Endothelial cell (in vitro differentiated cells): ENCODE measurements at regions not wholly inside any gene's neighbourhood (a gene's known extent, or its start where the extent isn't known, plus 50 kb on each side); places are given as distances from the start of the nearest gene placed in this dataset.

Source experiments
- DNase-seq: peaks from one replicate; pipeline ENCODE4 v3.0.0; 2021; ENCODE audit warnings: low spot score
- H3K27ac Mint-ChIP-seq: one replicate; pipeline ENCODE4 v1.8.0; 2021; ENCODE audit warnings: mixed read lengths, inconsistent platforms; ENCODE audit not compliant: unreplicated experiment
- H3K27me3 Mint-ChIP-seq: one replicate; pipeline ENCODE4 v1.8.0; 2021; ENCODE audit warnings: mild to moderate bottlenecking, moderate library complexity, mixed read lengths, inconsistent platforms; ENCODE audit not compliant: unreplicated experiment
- H3K36me3 Mint-ChIP-seq: one replicate; pipeline ENCODE4 v1.8.0; 2021; ENCODE audit warnings: mild to moderate bottlenecking, low read depth, mixed read lengths, inconsistent platforms; ENCODE audit not compliant: unreplicated experiment
- H3K4me1 Mint-ChIP-seq: one replicate; pipeline ENCODE4 v1.8.0; 2021; ENCODE audit warnings: mild to moderate bottlenecking, mixed read lengths, inconsistent platforms; ENCODE audit not compliant: unreplicated experiment
- H3K4me3 Mint-ChIP-seq: one replicate; pipeline ENCODE4 v1.8.0; 2021; ENCODE audit warnings: mild to moderate bottlenecking, mixed read lengths, inconsistent platforms; ENCODE audit not compliant: unreplicated experiment
- H3K9me3 Mint-ChIP-seq: one replicate; pipeline ENCODE4 v1.8.0; 2021; ENCODE audit warnings: mixed read lengths, inconsistent platforms; ENCODE audit not compliant: unreplicated experiment
- CTCF ChIP-seq: fragments of 200-600 bp; sonication (generic); IDR thresholded peaks from one replicate; pipeline ENCODE4 v1.5.0; 2021; ENCODE audit warnings: antibody characterized with exemption; ENCODE audit not compliant: unreplicated experiment

GRCh38 chr2:234331966-234332365 lies 164.9 kb downstream of the ARL4C start:
- Mint-ChIP-seq H3K27ac (no peak overlapping the region), H3K27me3 (peaks cover 4% of the 10 kb centered on the region), H3K4me3 (no peak overlapping the region), H3K4me1 (peaks cover 10% of the 10 kb centered on the region), H3K36me3 (peaks cover 5% of the 10 kb centered on the region), H3K9me3 (no peaks in the 10 kb centered on the region)
- DNase-seq = no peak
- TF ChIP-seq CTCF = no peak

GRCh38 chr2:234331566-234331965 lies 165.3 kb downstream of the ARL4C start:
- no peak overlapping the region for H3K27ac Mint-ChIP-seq
- TF ChIP-seq CTCF = no peak
- peaks cover 5% of the 10 kb centered on the region for H3K36me3 Mint-ChIP-seq

GRCh38 chr2:234330902-234331301 lies 166.0 kb downstream of the ARL4C start:
- no peak for DNase-seq

More at GRCh38 chr2:234331566-234331965, 165.3 kb downstream of the ARL4C start:
- Mint-ChIP-seq H3K27me3 (peaks cover 4% of the 10 kb centered on the region), H3K9me3 (no peaks in the 10 kb centered on the region), H3K4me3 (no peak overlapping the region), H3K4me1 (peaks cover 10% of the 10 kb centered on the region)
- DNase-seq = no peak

GRCh38 chr2:234329202-234329960 lies 167.5 kb downstream of the ARL4C start:
- Mint-ChIP-seq H3K36me3 (peaks cover 5% of the 10 kb centered on the region), H3K9me3 (no peaks in the 10 kb centered on the region), H3K4me3 (no peak overlapping the region), H3K4me1 (peaks cover 7% of the 10 kb centered on the region), H3K27me3 (peaks cover 4% of the 10 kb centered on the region), H3K27ac (no peak overlapping the region)
- no peak for DNase-seq
- TF ChIP-seq CTCF = no peak

More at GRCh38 chr2:234330902-234331301, 166.0 kb downstream of the ARL4C start:
- Mint-ChIP-seq H3K27ac (no peak overlapping the region), H3K4me1 (peaks cover 10% of the 10 kb centered on the region), H3K9me3 (no peaks in the 10 kb centered on the region), H3K36me3 (peaks cover 5% of the 10 kb centered on the region), H3K4me3 (no peak overlapping the region), H3K27me3 (peaks cover 4% of the 10 kb centered on the region)
- no peak for TF ChIP-seq CTCF

- no peak for TF ChIP-seq CTCF
- Mint-ChIP-seq H3K27ac (no peak overlapping the region), H3K27me3 (peaks cover 4% of the 10 kb centered on the region), H3K4me1 (peaks cover 6% of the 10 kb centered on the region), H3K4me3 (no peak overlapping the region), H3K9me3 (no peaks in the 10 kb centered on the region), H3K36me3 (peaks cover 5% of the 10 kb centered on the region)
- no peak for DNase-seq
Measured at GRCh38 chr2:234328444-234328990, 168.4 kb downstream of the ARL4C start.
